Uterus (tissue), 2 donors: ENCODE measurements at regions not wholly inside any gene's neighbourhood (a gene's known extent, or its start where the extent isn't known, plus 50 kb on each side); places are given as distances from the start of the nearest gene placed in this dataset.

Experiments used
- POLR2A ChIP-seq, 2 donors: fragments of 450-650 bp; IDR thresholded peaks; one replicate each; pipeline ENCODE4 v1.6.1; 2016; ENCODE audit warnings: antibody characterized with exemption in 2 of 2, mild to moderate bottlenecking in 1 of 2, moderate library complexity in 1 of 2
- TF ChIP-seq, protein P1 (sequence below), 4 experiments: fragments of 200-600 bp in 2 of 4; fragments of 450-650 bp in 2 of 4; sonication (generic) in 2 of 4; IDR thresholded peaks; one replicate each; pipeline ENCODE4 v1.5.1; 2016 to 2019; ENCODE audit warnings: antibody characterized with exemption in 4 of 4, mild to moderate bottlenecking in 2 of 4, moderate library complexity in 1 of 4

DNA sequence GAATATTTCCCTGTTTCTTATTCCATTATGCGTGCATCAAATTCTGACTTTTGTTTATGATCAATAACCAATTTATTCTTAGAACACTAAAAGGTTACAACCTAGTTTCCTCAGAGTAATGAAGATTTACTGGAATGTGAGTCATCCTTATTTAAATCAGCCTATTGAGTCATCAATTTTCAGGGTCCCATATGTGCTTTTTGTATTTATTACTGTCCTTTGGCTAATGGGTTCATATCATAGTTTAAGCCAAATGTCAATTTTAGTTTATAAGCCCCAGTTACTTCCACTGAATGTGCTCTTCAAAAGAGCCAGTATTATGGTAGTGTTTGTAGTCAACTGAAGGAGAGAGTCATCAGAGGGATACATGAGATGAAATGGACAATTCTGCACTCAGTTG, 359.2 kb downstream of the PRR16 start:
- TF ChIP-seq, protein P1, sequence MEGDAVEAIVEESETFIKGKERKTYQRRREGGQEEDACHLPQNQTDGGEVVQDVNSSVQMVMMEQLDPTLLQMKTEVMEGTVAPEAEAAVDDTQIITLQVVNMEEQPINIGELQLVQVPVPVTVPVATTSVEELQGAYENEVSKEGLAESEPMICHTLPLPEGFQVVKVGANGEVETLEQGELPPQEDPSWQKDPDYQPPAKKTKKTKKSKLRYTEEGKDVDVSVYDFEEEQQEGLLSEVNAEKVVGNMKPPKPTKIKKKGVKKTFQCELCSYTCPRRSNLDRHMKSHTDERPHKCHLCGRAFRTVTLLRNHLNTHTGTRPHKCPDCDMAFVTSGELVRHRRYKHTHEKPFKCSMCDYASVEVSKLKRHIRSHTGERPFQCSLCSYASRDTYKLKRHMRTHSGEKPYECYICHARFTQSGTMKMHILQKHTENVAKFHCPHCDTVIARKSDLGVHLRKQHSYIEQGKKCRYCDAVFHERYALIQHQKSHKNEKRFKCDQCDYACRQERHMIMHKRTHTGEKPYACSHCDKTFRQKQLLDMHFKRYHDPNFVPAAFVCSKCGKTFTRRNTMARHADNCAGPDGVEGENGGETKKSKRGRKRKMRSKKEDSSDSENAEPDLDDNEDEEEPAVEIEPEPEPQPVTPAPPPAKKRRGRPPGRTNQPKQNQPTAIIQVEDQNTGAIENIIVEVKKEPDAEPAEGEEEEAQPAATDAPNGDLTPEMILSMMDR (IDR thresholded peaks at IDR 0.05), result no peak
- no peak for TF ChIP-seq POLR2A (IDR thresholded peaks at IDR 0.05)
